ENCODE measurements at regions not wholly inside any gene's neighbourhood (a gene's known extent, or its start where the extent isn't known, plus 50 kb on each side); places are given as distances from the start of the nearest gene placed in this dataset.

DNA sequence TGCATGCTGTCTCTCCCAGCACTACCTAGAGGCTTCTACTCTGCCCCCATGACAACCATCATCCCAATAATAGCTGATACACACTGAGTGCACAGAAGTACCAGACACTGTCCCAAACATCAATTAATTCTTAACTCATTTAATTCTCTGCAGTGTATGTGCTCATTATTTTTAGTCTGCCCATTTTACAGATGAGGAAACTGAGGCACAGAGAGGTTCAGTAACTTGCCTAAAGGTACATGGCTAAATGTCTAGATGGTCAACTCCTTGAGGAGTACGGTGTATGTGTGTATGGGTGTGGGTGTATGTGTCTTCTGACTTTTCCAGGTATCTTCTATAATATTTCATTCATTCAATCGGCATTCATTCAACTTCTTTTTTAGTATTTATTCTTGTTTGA is 407.9 kb downstream of the SOX9 start:
- intact Hi-C loops (cut with DNase I): no loop called here
- no peak overlapping the region for H3K27ac ChIP-seq
- no peaks in the 10 kb centered on the region for H3K27me3 ChIP-seq
- no peaks in the 10 kb centered on the region for H3K9me3 ChIP-seq
- H3K36me3 ChIP-seq: no peaks in the 10 kb centered on the region
- H3K4me3 ChIP-seq: no peak overlapping the region
- H3K4me1 ChIP-seq (ENCODE audit: insufficient read depth): no peaks in the 10 kb centered on the region
- TF ChIP-seq, protein P1, sequence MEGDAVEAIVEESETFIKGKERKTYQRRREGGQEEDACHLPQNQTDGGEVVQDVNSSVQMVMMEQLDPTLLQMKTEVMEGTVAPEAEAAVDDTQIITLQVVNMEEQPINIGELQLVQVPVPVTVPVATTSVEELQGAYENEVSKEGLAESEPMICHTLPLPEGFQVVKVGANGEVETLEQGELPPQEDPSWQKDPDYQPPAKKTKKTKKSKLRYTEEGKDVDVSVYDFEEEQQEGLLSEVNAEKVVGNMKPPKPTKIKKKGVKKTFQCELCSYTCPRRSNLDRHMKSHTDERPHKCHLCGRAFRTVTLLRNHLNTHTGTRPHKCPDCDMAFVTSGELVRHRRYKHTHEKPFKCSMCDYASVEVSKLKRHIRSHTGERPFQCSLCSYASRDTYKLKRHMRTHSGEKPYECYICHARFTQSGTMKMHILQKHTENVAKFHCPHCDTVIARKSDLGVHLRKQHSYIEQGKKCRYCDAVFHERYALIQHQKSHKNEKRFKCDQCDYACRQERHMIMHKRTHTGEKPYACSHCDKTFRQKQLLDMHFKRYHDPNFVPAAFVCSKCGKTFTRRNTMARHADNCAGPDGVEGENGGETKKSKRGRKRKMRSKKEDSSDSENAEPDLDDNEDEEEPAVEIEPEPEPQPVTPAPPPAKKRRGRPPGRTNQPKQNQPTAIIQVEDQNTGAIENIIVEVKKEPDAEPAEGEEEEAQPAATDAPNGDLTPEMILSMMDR (IDR thresholded peaks at IDR 0.05): no peak
- no peak for TF ChIP-seq EP300 (IDR thresholded peaks at IDR 0.05)
- TF ChIP-seq POLR2A (IDR thresholded peaks at IDR 0.05): no peak
- DNase-seq: no peak
- 94 to 99% (median 94%) methylated on average over 2 of the region's 2 CpGs for WGBS, 3 donors

DNA sequence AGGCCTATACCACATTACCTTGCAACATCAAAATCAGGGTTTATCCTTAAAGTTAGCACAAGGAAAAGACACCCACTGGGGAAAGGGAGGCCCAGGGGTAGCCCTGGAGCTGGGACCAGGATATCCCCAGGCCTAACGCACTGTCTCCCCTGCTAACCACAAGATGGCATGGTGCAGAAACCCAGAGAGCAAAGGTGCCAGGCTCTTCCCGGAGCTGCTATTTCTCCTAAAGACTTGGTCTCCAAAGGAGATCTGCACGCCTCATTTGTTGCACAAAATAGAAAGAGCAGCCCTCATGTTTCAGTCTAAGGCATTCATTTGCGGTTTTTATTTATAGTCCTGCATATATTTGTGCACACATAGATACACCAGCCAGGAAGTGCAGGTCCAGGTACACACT is 408.6 kb downstream of the SOX9 start:
- H3K27me3 ChIP-seq: no peaks in the 10 kb centered on the region
- no peak for DNase-seq
- intact Hi-C loops (cut with DNase I): no loop called here
- H3K4me1 ChIP-seq (ENCODE audit: insufficient read depth): no peaks in the 10 kb centered on the region
- TF ChIP-seq EP300 (IDR thresholded peaks at IDR 0.05): no peak
- TF ChIP-seq, protein P1 (IDR thresholded peaks at IDR 0.05): no peak
- no peak for TF ChIP-seq POLR2A (IDR thresholded peaks at IDR 0.05)
- 61 to 80% (median 75%) methylated on average over 4 of the region's 4 CpGs for whole genome bisulfite sequencing, 3 donors
- H3K27ac ChIP-seq: no peak overlapping the region
- H3K9me3 ChIP-seq: no peaks in the 10 kb centered on the region
- no peak overlapping the region for H3K4me3 ChIP-seq
- H3K36me3 ChIP-seq: no peaks in the 10 kb centered on the region

DNA sequence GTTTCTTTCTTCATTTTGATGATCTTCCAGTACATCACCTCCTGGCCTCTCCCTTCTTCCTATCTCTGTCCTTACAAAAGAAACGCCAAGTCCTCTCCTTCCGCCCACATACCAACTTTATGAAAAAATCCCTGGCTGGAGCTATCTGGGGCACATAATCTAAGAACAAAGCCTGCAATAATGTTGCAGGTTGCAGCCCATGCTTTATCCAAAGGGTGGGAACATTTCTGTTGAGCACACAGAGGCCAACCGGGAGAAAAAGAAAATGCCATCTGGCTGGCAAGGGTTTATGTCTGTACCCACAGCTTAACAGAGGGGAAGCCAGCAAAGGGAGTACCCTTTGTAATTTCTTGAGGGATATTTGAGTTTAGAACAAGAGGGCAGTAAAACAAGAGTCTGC is 409.6 kb downstream of the SOX9 start:
- no peak for DNase-seq
- no peak overlapping the region for H3K27ac ChIP-seq
- intact Hi-C loops (cut with DNase I): loop anchor here in 1 of 4 donors (10.0 kb wide), 1 partner anchor 1896 kb away; no protein-coding TSS in a partner anchor
- H3K27me3 ChIP-seq: no peaks in the 10 kb centered on the region
- H3K36me3 ChIP-seq: no peaks in the 10 kb centered on the region
- TF ChIP-seq POLR2A (IDR thresholded peaks at IDR 0.05): no peak
- no peak for TF ChIP-seq EP300 (IDR thresholded peaks at IDR 0.05)
- TF ChIP-seq, protein P1 (IDR thresholded peaks at IDR 0.05): no peak
- H3K4me3 ChIP-seq: no peak overlapping the region
- WGBS, 3 donors: 62 to 72% (median 66%) methylated on average over 3 of the region's 3 CpGs
- no peaks in the 10 kb centered on the region for H3K9me3 ChIP-seq
- no peaks in the 10 kb centered on the region for H3K4me1 ChIP-seq (ENCODE audit: insufficient read depth)

DNA sequence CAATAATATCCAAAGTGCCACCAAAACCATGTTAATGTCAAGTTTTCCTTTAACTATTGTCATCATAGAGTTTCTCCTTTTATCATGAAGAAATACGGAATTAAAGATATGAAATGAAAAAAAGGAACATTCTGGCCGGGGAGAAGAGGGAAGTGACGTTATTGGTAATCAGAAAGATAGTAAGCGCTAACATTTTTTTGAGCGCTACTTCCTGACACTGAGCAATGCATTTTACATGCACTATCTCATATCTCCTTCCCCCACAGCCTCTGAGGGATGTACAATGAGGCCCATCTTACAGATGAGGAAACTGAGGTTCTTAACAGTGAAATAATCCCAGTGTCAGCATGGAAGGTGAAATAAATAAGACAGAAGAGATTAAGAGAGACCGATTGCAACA is 410.9 kb downstream of the SOX9 start:
- H3K36me3 ChIP-seq: no peaks in the 10 kb centered on the region
- H3K4me1 ChIP-seq (ENCODE audit: insufficient read depth): no peaks in the 10 kb centered on the region
- no peak for DNase-seq
- no peak overlapping the region for H3K4me3 ChIP-seq
- H3K27ac ChIP-seq: no peak overlapping the region
- H3K27me3 ChIP-seq: no peaks in the 10 kb centered on the region
- intact Hi-C loops (cut with DNase I): loop anchor here in 1 of 4 donors (10.0 kb wide), 1 partner anchor 1897 kb away; no protein-coding TSS in a partner anchor
- WGBS, 3 donors: 69 to 71% (median 70%) methylated on average over 6 of the region's 6 CpGs
- TF ChIP-seq POLR2A (IDR thresholded peaks at IDR 0.05) (no peak), EP300 (IDR thresholded peaks at IDR 0.05) (no peak)
- TF ChIP-seq, protein P1 (IDR thresholded peaks at IDR 0.05): no peak
- H3K9me3 ChIP-seq: no peaks in the 10 kb centered on the region

Data from ovary (tissue), 7 donors.